HFFc6 (cell line): ENCODE measurements at regions not wholly inside any gene's neighbourhood (a gene's known extent, or its start where the extent isn't known, plus 50 kb on each side); places are given as distances from the start of the nearest gene placed in this dataset.

Experiments
- DNase-seq: peaks from one replicate; pipeline ENCODE4 v3.0.0-alpha.2; 2018
- H3K27ac Mint-ChIP-seq: 2 replicates; pipeline ENCODE4 v1.8.0; 2020; ENCODE audit warnings: mild to moderate bottlenecking, mixed read lengths
- H3K27me3 Mint-ChIP-seq: 2 replicates; pipeline ENCODE4 v1.8.0; 2021; ENCODE audit warnings: mild to moderate bottlenecking, moderate library complexity, mixed read lengths; ENCODE audit not compliant: insufficient read depth
- H3K36me3 Mint-ChIP-seq: 2 replicates; pipeline ENCODE4 v1.8.0; 2021; ENCODE audit warnings: low read depth, mixed read lengths
- H3K4me1 Mint-ChIP-seq: 2 replicates; pipeline ENCODE4 v1.8.0; 2020; ENCODE audit warnings: low read depth, mixed read lengths
- H3K4me3 Mint-ChIP-seq: 2 replicates; pipeline ENCODE4 v1.8.0; 2020; ENCODE audit warnings: mild to moderate bottlenecking, moderate library complexity, mixed read lengths
- H3K9me3 Mint-ChIP-seq: 2 replicates; pipeline ENCODE4 v1.8.0; 2020; ENCODE audit warnings: mild to moderate bottlenecking, mixed read lengths
- CTCF ChIP-seq: fragments of 200-600 bp; sonication (generic); IDR thresholded peaks from 2 replicates; pipeline ENCODE4 v1.5.0; 2021; ENCODE audit warnings: antibody characterized with exemption, mild to moderate bottlenecking

- no peak for DNase-seq
- H3K27ac Mint-ChIP-seq = no peak overlapping the region
Observed at GRCh38 chr5:33361781-33362180, 79.0 kb upstream of the TARS1 start.

GRCh38 chr5:33362915-33363314 lies 77.8 kb upstream of the TARS1 start:
- Mint-ChIP-seq H3K27ac (peak overlapping the region; percentile 58), H3K4me1 (peaks cover 43% of the 10 kb centered on the region), H3K27me3 (no peaks in the 10 kb centered on the region; the same call in 1 of the 2 replicates), H3K36me3 (peaks cover 4% of the 10 kb centered on the region), H3K4me3 (peak overlapping the region; percentile 43; the same call in 1 of the 2 replicates), H3K9me3 (peaks cover 4% of the 10 kb centered on the region; the same call in 1 of the 2 replicates)
- DNase-seq = no peak
- TF ChIP-seq CTCF = no peak

More at GRCh38 chr5:33361781-33362180, 79.0 kb upstream of the TARS1 start:
- TF ChIP-seq CTCF = no peak
- no peaks in the 10 kb centered on the region; the same call in 1 of the 2 replicates for H3K27me3 Mint-ChIP-seq
- peaks cover 33% of the 10 kb centered on the region for H3K4me1 Mint-ChIP-seq
- H3K4me3 Mint-ChIP-seq = no peak overlapping the region
- H3K9me3 Mint-ChIP-seq = peaks cover 4% of the 10 kb centered on the region; the same call in 1 of the 2 replicates
- peaks cover 4% of the 10 kb centered on the region for H3K36me3 Mint-ChIP-seq

DNA sequence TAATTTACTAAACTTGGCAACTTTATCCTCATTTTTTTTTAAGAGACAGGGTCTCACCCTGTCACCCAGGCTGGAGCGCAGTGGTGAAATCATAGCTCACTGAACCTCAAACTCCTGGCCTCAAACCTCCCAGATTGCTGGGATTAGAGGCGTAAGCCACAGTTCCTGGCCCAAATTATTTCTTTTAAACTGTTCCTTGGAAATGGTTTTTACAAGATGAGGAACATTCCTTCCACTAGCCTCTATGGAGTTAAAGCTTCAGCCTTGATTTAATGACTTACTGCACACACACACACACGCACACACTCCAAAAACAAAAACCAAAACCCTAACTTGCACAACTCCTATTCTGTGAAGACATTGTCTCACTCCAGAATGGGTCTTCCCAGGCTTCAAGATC lies 77.2 kb upstream of the TARS1 start:
- peaks cover 44% of the 10 kb centered on the region for H3K4me1 Mint-ChIP-seq
- peaks cover 4% of the 10 kb centered on the region for H3K36me3 Mint-ChIP-seq
- no peak overlapping the region for H3K27ac Mint-ChIP-seq
- no peak for DNase-seq
- H3K4me3 Mint-ChIP-seq = no peak overlapping the region
- no peaks in the 10 kb centered on the region; the same call in 1 of the 2 replicates for H3K27me3 Mint-ChIP-seq
- peak; percentile 24; the same call in 1 of the 2 replicates for TF ChIP-seq CTCF
- H3K9me3 Mint-ChIP-seq = peaks cover 4% of the 10 kb centered on the region; the same call in 1 of the 2 replicates

DNA sequence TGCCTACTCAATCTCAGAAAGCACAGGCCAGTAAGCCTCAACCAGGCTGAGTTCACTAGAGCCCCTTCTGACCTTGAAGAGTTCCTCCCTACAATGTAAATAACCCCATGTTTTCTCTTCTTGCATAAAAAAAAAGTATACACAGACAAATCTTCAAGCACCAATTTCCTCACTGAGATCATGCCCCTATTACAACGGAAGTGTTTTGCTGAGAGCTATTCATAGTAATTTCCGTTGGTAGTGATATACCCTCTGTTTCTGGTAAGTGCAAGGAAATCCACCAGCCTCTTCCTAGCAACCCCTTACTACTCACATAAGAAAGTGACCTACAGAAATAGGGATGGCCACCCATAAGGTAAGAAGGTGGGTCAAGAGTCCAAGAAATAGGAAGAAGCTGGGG lies 76.4 kb upstream of the TARS1 start:
- Mint-ChIP-seq H3K4me3 (no peak overlapping the region), H3K9me3 (peaks cover 4% of the 10 kb centered on the region; the same call in 1 of the 2 replicates), H3K36me3 (peaks cover 4% of the 10 kb centered on the region), H3K4me1 (peaks cover 49% of the 10 kb centered on the region), H3K27me3 (no peaks in the 10 kb centered on the region), H3K27ac (no peak overlapping the region)
- no peak for DNase-seq
- TF ChIP-seq CTCF = no peak

DNA sequence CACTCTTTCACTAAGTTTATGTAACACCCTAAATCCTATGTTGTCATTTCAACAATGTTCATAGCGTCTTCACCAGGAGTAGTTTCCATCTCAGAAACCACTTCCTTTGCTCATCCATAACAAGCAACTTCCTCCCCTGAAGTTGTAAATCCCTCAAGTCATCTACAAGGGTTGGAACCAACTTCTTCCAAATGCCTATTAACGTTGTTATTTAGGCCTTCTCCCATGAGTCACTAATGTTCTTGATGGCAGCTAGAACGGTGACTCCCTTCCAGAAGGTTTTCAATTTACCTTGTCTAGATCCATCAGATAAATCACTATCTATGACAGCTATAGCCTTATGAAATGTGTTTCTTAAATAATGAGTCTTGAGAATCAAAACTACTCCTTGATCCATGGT lies 73.3 kb upstream of the TARS1 start:
- Mint-ChIP-seq H3K36me3 (peaks cover 12% of the 10 kb centered on the region), H3K9me3 (no peaks in the 10 kb centered on the region), H3K4me1 (peaks cover 70% of the 10 kb centered on the region), H3K27me3 (no peaks in the 10 kb centered on the region; the same call in 1 of the 2 replicates), H3K27ac (peak overlapping the region; percentile 37; the same call in 1 of the 2 replicates), H3K4me3 (no peak overlapping the region)
- TF ChIP-seq CTCF = no peak
- no peak for DNase-seq
